GM19025 (cell line): ENCODE measurements at regions not wholly inside any gene's neighbourhood (a gene's known extent, or its start where the extent isn't known, plus 50 kb on each side); places are given as distances from the start of the nearest gene placed in this dataset.
A peak's percentile ranks its signal among the peaks of the same experiment; 100 is the strongest.

Experiments
- ATAC-seq: cut with Tn5 transposase; IDR thresholded peaks from one replicate; pipeline ENCODE4 v1.9.1; 2021; ENCODE audit warnings: mild to moderate bottlenecking, low read depth, moderate library complexity; ENCODE audit not compliant: unreplicated experiment

DNA sequence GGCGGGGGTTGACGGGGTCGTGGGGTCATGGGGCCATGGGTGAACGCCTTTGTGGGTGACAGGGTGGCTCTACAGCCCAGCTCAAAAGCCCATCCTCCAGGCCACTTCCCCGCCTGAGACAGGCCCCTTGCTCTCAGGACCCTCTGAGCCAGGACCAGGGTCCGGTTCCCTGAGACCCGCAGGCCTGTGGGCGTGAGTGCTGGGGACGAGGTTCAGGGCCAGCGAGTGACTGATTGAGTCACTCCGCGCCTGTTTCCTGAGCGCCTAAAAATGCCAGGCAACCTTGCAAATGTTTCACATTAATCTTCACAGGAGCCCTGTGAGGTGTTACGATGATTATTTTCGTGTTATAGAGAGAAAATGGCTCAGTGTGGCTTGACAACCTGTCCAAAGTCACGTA lies 97.8 kb downstream of the ZNF674 start:
- no peak for ATAC-seq

- peak; percentile 91 for ATAC-seq
Measured at GRCh38 chrX:46446727-46447378, 98.4 kb downstream of the ZNF674 start.

GRCh38 chrX:46444011-46444410 lies 101.2 kb downstream of the ZNF674 start:
- no peak for ATAC-seq

DNA sequence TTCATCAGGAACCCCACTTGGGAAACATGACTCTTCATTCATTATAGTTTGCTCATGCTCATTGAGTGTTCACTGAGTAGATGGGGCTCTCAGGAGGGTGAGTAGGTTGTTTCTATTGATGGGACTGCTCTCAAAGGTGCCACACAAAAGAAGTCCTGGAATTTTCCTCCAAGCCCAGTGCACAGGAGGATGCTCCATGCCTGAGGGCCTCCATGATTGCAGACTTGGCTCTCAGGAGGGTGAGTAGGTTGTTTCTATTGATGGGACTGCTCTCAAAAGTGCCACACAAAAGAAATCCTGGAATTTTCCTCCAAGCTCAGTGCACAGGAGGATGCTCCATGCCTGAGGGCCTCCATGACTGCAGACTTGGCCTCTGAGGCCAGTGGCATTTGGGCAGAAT lies 108.5 kb downstream of the ZNF674 start:
- no peak for ATAC-seq

DNA sequence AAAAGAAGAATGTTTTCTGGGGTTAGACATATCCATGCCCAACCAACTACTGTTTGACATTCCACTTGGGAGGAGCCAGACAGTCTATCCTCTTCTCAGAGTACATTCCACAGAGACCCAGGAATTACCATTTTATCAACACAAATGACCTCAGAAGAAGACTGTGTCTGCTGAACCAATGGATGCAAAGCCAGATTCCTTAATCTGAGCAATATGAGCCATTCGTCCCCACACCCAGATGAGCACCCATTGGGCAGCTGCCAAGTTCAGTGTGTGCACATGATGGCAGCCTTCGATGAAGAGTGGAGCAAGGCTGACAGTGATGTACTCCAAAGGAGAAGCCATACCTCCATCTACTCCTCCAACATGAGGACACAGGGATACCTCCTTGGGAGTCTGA lies 111.3 kb downstream of the ZNF674 start:
- no peak for ATAC-seq

DNA sequence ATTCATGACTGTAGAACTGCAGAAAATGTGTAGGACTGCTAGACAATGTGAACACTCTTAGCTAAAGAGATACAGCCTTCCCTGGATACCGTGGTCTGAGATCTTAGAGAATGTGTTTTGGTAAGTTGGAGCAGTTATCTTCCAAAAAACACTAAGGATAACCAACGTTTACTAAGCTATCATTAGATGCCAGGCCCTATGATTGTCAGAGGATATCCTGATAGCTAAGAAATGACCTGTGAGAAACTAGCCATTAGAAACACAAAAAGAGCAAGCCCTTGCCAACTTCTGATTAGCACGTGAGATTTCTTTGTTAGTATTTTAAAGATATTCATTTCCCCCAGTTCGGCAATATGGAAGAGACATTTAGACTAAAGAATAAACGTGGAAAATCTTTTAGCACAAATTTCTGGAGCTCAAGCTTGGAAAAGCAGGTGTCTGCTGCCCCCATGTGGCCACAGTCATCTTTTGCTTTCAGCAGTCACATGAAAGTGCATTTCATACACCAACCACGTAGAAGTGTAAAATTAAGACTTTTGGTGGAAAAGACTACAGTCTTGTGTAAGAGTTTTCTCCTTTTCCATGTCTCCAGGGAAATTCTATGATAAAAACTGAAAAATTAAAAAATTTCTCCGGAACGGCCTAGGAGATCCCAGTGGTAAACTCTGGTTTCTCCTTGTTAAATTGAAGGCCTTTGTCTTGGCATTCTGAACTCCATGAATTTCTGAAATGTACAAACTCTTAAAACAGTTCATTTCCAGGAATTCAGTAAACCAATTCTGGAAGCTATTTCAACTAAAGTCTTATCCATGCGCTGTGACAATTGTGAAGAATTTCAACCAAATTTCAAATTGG lies 136.4 kb downstream of the ZNF674 start:
- no peak for ATAC-seq

DNA sequence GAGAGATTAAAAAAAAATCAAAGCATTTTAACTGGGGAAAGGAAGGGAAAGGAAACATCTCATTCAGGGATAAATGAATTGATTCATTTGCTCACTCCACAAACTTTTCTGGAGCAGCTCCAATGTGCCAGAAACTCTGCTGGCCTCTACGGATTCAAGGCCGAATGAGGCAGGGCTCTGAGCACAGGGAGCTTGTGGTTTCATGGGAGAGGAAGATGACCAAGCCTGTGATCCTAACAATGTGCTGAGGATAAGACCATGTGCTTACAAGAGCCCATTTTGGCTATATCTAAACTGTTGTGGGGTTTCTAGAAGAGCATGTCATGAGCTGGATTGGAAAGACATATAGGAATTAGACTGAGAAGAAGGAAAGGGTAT lies 137.5 kb downstream of the ZNF674 start:
- ATAC-seq = no peak

DNA sequence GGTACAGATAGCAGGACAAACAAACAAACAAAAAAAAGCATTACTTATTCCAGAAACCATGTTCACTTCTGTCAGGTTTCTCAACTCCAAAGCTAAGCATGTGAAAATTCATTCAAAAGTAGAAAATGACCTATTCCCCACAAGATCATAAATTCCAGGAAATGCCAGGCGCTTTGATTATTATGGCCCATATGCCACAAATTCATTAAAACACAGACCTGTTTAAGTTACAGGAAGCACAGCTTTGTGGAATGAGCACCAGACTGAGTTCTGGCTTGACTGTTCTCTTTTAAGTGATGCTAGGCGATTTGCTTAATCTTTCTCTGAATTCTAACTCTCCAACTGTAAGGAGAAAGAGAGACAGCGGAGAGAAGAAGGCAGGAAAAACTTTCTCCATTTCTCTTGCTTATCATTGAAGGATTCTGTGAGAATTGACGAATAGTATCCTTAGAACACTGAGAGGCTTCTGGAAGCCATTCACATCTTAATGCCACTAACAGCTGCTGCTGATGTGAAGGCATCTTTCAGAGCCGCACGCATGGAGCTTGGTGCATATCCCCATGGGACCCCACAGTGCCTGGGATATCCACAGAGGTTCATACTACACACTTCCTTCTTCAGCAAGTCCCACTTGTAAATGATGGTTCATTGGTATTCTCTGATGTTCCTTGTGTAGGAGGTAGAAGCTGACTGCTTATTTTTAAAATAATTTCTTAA lies 138.0 kb downstream of the ZNF674 start:
- no peak for ATAC-seq

DNA sequence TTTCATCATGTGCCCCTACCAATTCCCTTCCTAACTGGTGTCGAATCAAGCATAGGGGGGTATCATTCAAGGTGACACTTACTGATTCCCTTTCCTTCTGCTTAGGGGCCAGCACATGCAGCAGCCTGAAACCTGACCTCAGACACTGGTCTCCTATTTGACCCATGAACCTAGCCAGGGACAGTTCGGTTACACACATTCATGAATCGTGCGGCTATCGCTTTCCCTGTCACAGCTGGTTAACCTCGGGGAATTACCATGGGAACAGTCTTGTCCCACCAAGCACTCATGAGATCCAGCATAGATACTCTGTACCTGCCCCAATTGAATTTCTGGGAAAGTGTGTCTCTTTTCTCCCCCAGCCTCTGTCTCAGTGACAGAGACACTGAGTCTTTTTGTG lies 140.4 kb downstream of the ZNF674 start:
- no peak for ATAC-seq

DNA sequence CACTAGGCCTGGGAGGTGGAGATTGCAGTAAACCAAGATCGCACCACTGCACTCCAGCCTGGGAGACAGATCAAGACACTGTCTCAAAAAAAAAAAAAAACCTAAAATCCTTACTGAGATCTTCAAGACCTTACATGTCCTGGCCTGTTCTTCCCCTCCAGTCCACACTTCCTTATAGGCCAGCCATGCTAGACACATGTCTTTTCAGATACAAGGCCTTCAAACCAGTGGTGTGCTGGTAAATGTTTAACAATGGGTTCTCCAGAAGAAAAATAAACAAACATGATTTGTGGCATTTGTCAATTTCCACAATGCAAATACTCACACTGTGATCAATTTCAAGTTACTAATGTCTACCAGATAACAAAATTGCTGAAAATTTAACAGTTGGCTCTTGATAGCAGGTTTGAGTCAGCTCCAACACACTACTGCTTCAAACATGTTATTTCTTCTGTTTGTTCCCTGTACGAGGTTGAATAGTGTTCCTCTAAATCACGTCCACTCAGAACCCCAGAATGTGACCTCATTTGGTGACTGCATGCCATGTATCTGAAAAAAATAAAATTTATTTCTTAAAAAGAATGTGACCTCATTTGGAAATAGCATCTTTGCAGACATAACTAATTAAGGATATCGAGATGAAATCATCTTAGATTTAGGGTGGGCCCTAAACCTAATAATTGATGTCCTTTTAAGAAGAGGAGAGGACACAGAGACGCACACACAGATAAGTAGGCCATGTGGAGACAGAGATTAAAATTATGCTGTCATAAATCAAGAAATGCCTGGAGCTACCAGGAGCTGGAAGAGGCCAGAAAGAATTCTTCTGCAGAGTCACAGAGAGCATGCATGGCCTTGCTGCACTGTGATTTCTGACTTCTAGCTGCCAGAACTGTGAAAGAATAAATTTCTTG lies 144.4 kb downstream of the ZNF674 start:
- ATAC-seq = no peak

- ATAC-seq = no peak
Measured at GRCh38 chrX:46398874-46399273, 146.3 kb downstream of the ZNF674 start.

DNA sequence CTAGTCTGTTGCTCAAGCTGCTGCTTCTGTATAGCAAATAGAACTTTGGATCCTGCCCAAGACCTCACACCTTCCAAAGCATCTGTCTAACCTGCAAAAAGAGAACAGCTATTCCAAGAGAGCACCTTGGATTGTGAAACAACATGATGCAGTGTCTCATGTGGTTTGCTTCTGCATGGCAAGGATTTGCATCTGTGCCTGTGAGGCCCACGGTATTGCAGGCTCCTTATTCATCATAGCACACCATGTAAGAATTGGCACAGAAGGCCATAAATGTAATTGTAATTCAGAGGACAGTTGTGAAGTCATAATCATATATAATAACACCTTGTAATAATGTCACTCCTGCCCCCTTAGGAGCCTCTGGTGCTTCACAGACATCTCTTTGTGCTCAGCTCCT lies 147.1 kb downstream of the ZNF674 start:
- ATAC-seq = no peak

GRCh38 chrX:46386511-46386910 lies 158.7 kb downstream of the ZNF674 start:
- no peak for ATAC-seq

DNA sequence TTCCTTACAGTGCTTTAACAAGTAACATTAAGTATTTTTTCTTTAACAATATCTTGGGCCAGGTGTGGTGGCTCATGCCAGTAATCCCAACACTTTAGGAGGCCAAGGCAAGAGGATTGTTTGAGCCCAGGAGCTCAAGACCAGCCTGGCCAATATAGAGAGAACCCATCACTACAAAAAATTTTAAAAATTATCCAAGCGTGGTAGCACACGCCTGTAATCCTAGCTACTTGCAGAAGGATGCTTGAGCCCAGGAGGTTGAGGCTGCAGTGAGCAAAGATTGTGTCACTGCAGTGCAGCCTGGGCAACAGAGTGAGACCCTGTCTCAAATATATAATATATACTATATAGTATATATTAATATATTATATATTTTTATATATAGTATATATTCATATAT lies 162.2 kb downstream of the ZNF674 start:
- no peak for ATAC-seq

DNA sequence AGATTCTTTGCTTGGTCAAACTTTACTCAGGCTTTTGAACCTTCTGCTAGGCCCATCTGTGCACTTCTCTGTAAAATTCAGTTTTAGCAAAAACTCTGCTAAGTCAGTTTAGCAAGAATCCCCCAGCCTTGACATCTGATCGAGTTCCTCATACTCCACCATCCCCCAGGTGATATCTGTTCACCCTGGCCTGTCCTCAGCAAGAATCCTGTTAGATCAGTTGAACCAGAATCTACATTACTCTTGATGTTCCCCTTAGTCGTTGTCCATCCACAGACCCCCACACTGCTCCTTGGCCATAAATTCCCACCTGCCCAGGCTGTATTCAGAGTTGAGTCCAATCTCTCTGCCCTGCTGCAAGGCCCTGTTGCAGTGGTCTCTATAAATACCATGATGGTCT lies 162.6 kb downstream of the ZNF674 start:
- no peak for ATAC-seq

DNA sequence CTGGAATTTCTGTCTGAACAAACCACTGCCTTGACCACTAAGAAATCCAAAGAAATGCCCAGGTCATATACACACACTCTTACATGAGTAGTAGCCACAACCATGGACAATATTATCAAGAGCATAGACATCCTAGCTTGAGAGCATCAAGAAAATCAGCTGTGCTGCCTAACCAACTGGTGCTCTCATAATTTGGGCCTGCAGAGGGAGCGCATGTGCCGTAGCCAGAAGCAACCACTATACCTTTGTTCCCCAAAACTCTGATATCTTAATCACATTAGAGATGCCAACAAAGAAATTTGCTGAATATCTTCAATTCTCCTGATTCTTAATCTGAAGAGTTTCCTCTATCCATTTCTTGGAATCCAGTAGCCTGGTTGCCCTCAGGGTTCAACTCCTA lies 163.6 kb downstream of the ZNF674 start:
- no peak for ATAC-seq

- ATAC-seq = no peak
Measured at GRCh38 chrX:46380148-46380752, 165.0 kb downstream of the ZNF674 start.

GRCh38 chrX:46376246-46376885 lies 168.9 kb downstream of the ZNF674 start:
- ATAC-seq = no peak

GRCh38 chrX:46375831-46376230 lies 169.4 kb downstream of the ZNF674 start:
- no peak for ATAC-seq

GRCh38 chrX:46374371-46374770 lies 170.8 kb downstream of the ZNF674 start:
- ATAC-seq = no peak
